Fibroblast of lung (primary cell): ENCODE measurements at regions not wholly inside any gene's neighbourhood (a gene's known extent, or its start where the extent isn't known, plus 50 kb on each side); places are given as distances from the start of the nearest gene placed in this dataset.
A peak's percentile ranks its signal among the peaks of the same experiment; 100 is the strongest.

Experiments used
- DNase-seq, 2 donors: peaks; one replicate each; pipeline versions ENCODE4 v3.0.0 to v3.0.0-alpha.2; 2010; ENCODE audit warnings: low read depth in 2 of 2
- H2AFZ ChIP-seq: 2 replicates; pipeline ENCODE4 v1.5.1; 2012; ENCODE audit warnings: low read length, control low read depth, inconsistent platforms
- H3K27ac ChIP-seq: 2 replicates; pipeline ENCODE4 v1.5.1; 2011; ENCODE audit warnings: low read length, control low read depth; ENCODE audit not compliant: insufficient read depth
- H3K27me3 ChIP-seq: 2 replicates; pipeline ENCODE4 v1.5.1; 2011; ENCODE audit warnings: mild to moderate bottlenecking, low read length; ENCODE audit not compliant: control insufficient read depth, insufficient read depth
- H3K36me3 ChIP-seq: 2 replicates; pipeline ENCODE4 v1.5.1; 2011; ENCODE audit warnings: low read length; ENCODE audit not compliant: control insufficient read depth, insufficient read depth
- H3K4me1 ChIP-seq: 2 replicates; pipeline ENCODE4 v1.5.1; 2011; ENCODE audit warnings: low read length; ENCODE audit not compliant: control insufficient read depth, insufficient read depth; ENCODE audit errors: extremely low read depth
- H3K4me2 ChIP-seq: 2 replicates; pipeline ENCODE4 v1.5.1; 2011; ENCODE audit warnings: low read length, control low read depth; ENCODE audit not compliant: insufficient read depth; ENCODE audit errors: extremely low read depth
- H3K4me3 ChIP-seq, 4 experiments: fragments of 200-600 bp in 1 of 4; sonication (generic) in 1 of 4; replicated peaks in 1 of 4; 2 replicates each; pipeline ENCODE4 v1.5.1; 2011 to 2016; ENCODE audit warnings: low read length in 4 of 4, low read depth in 3 of 4, mild to moderate bottlenecking in 3 of 4, control low read depth in 2 of 4, inconsistent platforms in 1 of 4, mixed read lengths in 1 of 4; ENCODE audit not compliant: insufficient read depth in 1 of 4; ENCODE audit errors: control extremely low read depth in 1 of 4
- H3K79me2 ChIP-seq: 2 replicates; pipeline ENCODE4 v1.5.1; 2012; ENCODE audit warnings: mild to moderate bottlenecking, low read length, inconsistent platforms; ENCODE audit not compliant: control insufficient read depth, insufficient read depth
- H3K9ac ChIP-seq: 2 replicates; pipeline ENCODE4 v1.5.1; 2011; ENCODE audit warnings: mild to moderate bottlenecking, low read length, control low read depth; ENCODE audit not compliant: insufficient read depth
- H3K9me3 ChIP-seq: 2 replicates; pipeline ENCODE4 v1.5.1; 2012; ENCODE audit warnings: low read depth, low read length; ENCODE audit not compliant: control insufficient read depth, insufficient read depth
- H4K20me1 ChIP-seq: 2 replicates; pipeline ENCODE4 v1.5.1; 2011; ENCODE audit warnings: low read length; ENCODE audit not compliant: control insufficient read depth, insufficient read depth; ENCODE audit errors: extremely low read depth
- EZH2 ChIP-seq: IDR thresholded peaks from 2 replicates; pipeline ENCODE4 v1.5.1; 2012; ENCODE audit warnings: low read length, control low read depth, mild to moderate bottlenecking; ENCODE audit errors: missing control alignments
- TF ChIP-seq, protein P1 (sequence below), 2 donors: IDR thresholded peaks in 1 of 2; conservative IDR thresholded peaks in 1 of 2; 1 replicate in 1 of 2; 2 replicates in 1 of 2; pipeline ENCODE4 v1.5.1; 2011 to 2012; ENCODE audit warnings: low read length in 2 of 2, control low read depth in 1 of 2, inconsistent platforms in 1 of 2, low read depth in 1 of 2, mild to moderate bottlenecking in 1 of 2

DNA sequence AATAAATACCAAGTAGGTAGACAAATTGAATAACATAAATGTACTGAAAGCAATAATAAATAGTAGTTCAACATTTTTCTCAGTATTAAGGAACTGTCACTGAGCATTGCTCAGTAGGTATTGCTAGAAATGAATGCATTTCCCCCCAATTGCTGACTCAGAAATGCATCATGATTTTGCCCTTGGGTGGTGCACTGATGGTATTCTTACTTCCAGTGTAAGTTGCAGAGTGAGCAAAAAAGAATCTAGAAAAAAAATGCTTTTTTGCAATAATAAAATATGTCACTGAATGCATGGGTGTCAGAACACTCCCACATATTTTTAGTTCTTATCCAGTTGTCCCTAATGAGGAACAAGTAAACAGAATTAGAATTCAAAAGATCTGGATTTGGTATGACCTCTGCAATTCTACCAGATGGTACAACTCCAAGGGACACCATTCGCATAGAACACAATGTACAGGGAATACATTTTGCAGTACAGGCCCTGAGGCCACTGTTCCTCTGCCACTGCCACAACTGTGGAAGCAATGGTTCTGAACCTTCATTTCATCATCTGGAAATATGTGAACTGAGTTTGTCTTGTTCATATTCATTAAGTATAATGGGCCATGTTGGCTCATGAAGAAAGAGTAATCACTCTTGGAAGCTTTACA, 78.0 kb downstream of the ATP6V1G3 start:
- TF ChIP-seq EZH2, result no peak
- TF ChIP-seq, protein P1, sequence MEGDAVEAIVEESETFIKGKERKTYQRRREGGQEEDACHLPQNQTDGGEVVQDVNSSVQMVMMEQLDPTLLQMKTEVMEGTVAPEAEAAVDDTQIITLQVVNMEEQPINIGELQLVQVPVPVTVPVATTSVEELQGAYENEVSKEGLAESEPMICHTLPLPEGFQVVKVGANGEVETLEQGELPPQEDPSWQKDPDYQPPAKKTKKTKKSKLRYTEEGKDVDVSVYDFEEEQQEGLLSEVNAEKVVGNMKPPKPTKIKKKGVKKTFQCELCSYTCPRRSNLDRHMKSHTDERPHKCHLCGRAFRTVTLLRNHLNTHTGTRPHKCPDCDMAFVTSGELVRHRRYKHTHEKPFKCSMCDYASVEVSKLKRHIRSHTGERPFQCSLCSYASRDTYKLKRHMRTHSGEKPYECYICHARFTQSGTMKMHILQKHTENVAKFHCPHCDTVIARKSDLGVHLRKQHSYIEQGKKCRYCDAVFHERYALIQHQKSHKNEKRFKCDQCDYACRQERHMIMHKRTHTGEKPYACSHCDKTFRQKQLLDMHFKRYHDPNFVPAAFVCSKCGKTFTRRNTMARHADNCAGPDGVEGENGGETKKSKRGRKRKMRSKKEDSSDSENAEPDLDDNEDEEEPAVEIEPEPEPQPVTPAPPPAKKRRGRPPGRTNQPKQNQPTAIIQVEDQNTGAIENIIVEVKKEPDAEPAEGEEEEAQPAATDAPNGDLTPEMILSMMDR (conservative IDR thresholded peaks at IDR 0.05 in 1 of 2, IDR thresholded peaks at IDR 0.05 in 1 of 2; ENCODE audit: low read depth in 1 of 2, low read length in 2 of 2), result no peak
- H3K9me3 ChIP-seq, result no peaks in the 10 kb centered on the region
- no peaks in the 10 kb centered on the region for H4K20me1 ChIP-seq
- no peaks in the 10 kb centered on the region for H3K36me3 ChIP-seq
- no peak overlapping the region for H3K27ac ChIP-seq
- H3K9ac ChIP-seq, result no peak overlapping the region
- H3K4me2 ChIP-seq, result no peak overlapping the region
- H3K4me1 ChIP-seq, result peaks cover 3% of the 10 kb centered on the region
- no peaks in the 10 kb centered on the region for H3K79me2 ChIP-seq
- no peak overlapping the region for H2AFZ ChIP-seq
- DNase-seq, result peak; percentile 61 to 71
- no peak overlapping the region for H3K4me3 ChIP-seq
- H3K27me3 ChIP-seq, result no peaks in the 10 kb centered on the region

DNA sequence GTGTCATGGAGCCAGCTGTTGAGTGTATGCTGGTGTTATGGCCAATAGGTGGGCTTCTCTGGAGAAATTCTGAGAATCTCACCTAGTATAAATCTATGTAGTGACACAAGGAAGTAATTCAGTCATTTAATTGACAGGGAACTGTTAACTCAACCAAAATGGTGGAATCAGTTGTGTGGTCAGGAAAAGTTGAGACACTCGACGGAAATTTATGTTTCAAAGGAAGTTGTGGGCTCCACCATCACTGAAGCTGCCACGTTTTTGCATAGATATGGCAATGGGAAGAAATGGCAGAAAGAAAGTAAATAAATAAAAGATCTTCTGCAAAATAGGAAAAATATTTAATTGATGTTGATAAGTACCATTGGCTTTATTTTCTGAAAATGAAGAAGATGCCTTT, 84.5 kb downstream of the ATP6V1G3 start:
- Histone ChIP-seq H3K4me1 (no peaks in the 10 kb centered on the region), H3K9ac (no peak overlapping the region), H3K79me2 (no peaks in the 10 kb centered on the region), H3K4me3 (no peak overlapping the region), H3K27ac (no peak overlapping the region), H2AFZ (no peak overlapping the region), H3K27me3 (no peaks in the 10 kb centered on the region), H4K20me1 (no peaks in the 10 kb centered on the region), H3K36me3 (no peaks in the 10 kb centered on the region), H3K4me2 (no peak overlapping the region), H3K9me3 (no peaks in the 10 kb centered on the region)
- TF ChIP-seq EZH2, result no peak
- DNase-seq, result no peak

- Histone ChIP-seq H4K20me1 (no peaks in the 10 kb centered on the region), H3K4me3 (no peak overlapping the region), H3K79me2 (no peaks in the 10 kb centered on the region), H3K4me2 (no peak overlapping the region), H2AFZ (no peak overlapping the region), H3K27me3 (no peaks in the 10 kb centered on the region), H3K27ac (no peak overlapping the region), H3K9me3 (no peaks in the 10 kb centered on the region), H3K36me3 (no peaks in the 10 kb centered on the region), H3K9ac (no peak overlapping the region), H3K4me1 (peaks cover 2% of the 10 kb centered on the region)
- DNase-seq, result peak; percentile 42 to 77
- TF ChIP-seq, protein P1 (conservative IDR thresholded peaks at IDR 0.05 in 1 of 2, IDR thresholded peaks at IDR 0.05 in 1 of 2; ENCODE audit: low read depth in 1 of 2, low read length in 2 of 2), result no peak
- no peak for TF ChIP-seq EZH2
Measured at GRCh38 chr1:198449727-198450433, 90.6 kb downstream of the ATP6V1G3 start.
